ENCODE measurements at regions not wholly inside any gene's neighbourhood (a gene's known extent, or its start where the extent isn't known, plus 50 kb on each side); places are given as distances from the start of the nearest gene placed in this dataset.

DNA sequence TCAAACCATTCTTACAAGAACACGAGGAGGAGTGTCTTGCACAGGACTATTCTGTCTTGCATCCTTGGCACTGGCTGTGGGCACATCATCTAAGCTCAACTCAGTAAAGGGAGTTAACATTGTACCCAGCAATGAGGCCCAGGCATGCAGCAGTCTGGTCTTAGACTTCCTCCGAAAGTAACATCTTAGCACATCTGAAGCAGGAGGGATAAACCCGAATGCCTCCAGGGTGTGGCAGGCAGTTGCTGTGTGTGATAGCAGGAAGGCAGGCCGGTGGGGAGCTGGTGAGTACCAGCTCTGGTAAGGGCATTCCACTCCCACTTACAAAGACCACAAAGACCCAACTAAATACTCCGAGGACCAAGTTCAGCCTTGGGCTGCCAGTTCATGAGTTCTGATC, 206.3 kb downstream of the TSN start (continued):
- TF ChIP-seq, protein P1, sequence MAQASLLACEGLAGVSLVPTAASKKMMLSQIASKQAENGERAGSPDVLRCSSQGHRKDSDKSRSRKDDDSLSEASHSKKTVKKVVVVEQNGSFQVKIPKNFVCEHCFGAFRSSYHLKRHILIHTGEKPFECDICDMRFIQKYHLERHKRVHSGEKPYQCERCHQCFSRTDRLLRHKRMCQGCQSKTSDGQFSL (CRISPR knock-in tag; IDR thresholded peaks at IDR 0.05), result no peak
- TF ChIP-seq, protein P1 (tag; IDR thresholded peaks at IDR 0.05), result no peak
- TF ChIP-seq ZNF311 (CRISPR knock-in tag; IDR thresholded peaks at IDR 0.05) (no peak), ZBTB7A (IDR thresholded peaks at IDR 0.05; ENCODE audit: borderline replicate concordance, control insufficient read depth, low read depth, low read length) (no peak), NCOA1 (IDR thresholded peaks at IDR 0.05; ENCODE audit: low read depth) (no peak), ZFP36 (IDR thresholded peaks at IDR 0.05; ENCODE audit: low read depth, low read length, partially characterized antibody) (no peak), HNRNPL (IDR thresholded peaks at IDR 0.05; ENCODE audit: low read depth, low read length) (no peak), ILF3 (IDR thresholded peaks at IDR 0.05; ENCODE audit: borderline replicate concordance) (no peak)
- TF ChIP-seq, protein P2, sequence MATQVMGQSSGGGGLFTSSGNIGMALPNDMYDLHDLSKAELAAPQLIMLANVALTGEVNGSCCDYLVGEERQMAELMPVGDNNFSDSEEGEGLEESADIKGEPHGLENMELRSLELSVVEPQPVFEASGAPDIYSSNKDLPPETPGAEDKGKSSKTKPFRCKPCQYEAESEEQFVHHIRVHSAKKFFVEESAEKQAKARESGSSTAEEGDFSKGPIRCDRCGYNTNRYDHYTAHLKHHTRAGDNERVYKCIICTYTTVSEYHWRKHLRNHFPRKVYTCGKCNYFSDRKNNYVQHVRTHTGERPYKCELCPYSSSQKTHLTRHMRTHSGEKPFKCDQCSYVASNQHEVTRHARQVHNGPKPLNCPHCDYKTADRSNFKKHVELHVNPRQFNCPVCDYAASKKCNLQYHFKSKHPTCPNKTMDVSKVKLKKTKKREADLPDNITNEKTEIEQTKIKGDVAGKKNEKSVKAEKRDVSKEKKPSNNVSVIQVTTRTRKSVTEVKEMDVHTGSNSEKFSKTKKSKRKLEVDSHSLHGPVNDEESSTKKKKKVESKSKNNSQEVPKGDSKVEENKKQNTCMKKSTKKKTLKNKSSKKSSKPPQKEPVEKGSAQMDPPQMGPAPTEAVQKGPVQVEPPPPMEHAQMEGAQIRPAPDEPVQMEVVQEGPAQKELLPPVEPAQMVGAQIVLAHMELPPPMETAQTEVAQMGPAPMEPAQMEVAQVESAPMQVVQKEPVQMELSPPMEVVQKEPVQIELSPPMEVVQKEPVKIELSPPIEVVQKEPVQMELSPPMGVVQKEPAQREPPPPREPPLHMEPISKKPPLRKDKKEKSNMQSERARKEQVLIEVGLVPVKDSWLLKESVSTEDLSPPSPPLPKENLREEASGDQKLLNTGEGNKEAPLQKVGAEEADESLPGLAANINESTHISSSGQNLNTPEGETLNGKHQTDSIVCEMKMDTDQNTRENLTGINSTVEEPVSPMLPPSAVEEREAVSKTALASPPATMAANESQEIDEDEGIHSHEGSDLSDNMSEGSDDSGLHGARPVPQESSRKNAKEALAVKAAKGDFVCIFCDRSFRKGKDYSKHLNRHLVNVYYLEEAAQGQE (IDR thresholded peaks at IDR 0.05; ENCODE audit: borderline replicate concordance), result no peak
- TF ChIP-seq, protein P2 (CRISPR knock-in tag; IDR thresholded peaks at IDR 0.05; ENCODE audit: low read depth), result no peak
- TF ChIP-seq, protein P3, sequence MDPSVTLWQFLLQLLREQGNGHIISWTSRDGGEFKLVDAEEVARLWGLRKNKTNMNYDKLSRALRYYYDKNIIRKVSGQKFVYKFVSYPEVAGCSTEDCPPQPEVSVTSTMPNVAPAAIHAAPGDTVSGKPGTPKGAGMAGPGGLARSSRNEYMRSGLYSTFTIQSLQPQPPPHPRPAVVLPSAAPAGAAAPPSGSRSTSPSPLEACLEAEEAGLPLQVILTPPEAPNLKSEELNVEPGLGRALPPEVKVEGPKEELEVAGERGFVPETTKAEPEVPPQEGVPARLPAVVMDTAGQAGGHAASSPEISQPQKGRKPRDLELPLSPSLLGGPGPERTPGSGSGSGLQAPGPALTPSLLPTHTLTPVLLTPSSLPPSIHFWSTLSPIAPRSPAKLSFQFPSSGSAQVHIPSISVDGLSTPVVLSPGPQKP (CRISPR knock-in tag; IDR thresholded peaks at IDR 0.05), result no peak
